ENCODE measurements at regions not wholly inside any gene's neighbourhood (a gene's known extent, or its start where the extent isn't known, plus 50 kb on each side); places are given as distances from the start of the nearest gene placed in this dataset.

GRCh38 chr10:3484306-3485056 lies 300.5 kb downstream of the KLF6 start:
- ATAC-seq: peak; percentile 18 to 64 (median 56)
- H3K27ac ChIP-seq: peak overlapping the region in 10 of 12 donors; percentile 37 to 72 (median 56)
- TF ChIP-seq POLR2A (IDR thresholded peaks at IDR 0.05): no peak
- TF ChIP-seq CTCF (IDR thresholded peaks at IDR 0.05): no peak

GRCh38 chr10:3482200-3482993 lies 302.6 kb downstream of the KLF6 start:
- peak overlapping the region in 4 of 12 donors; percentile 15 to 26 (median 22) for H3K4me3 ChIP-seq

More at GRCh38 chr10:3484306-3485056, 300.5 kb downstream of the KLF6 start:
- H3K36me3 ChIP-seq: no peaks in the 10 kb centered on the region
- no peak overlapping the region for H3K4me3 ChIP-seq
- no peaks in the 10 kb centered on the region for H3K9me3 ChIP-seq
- WGBS, 4 donors: 35 to 43% (median 37%) methylated on average over 14 to 18 of the region's 18 CpGs
- H3K27me3 ChIP-seq: no peaks in the 10 kb centered on the region
- H3K4me1 ChIP-seq: peaks cover 5 to 34% (median 19%) of the 10 kb centered on the region in 12 donors
- intact Hi-C loops (cut with DNase I): loop anchor here in 1 of 10 donors (5.0 kb wide), 1 partner anchor 48 kb away; no protein-coding TSS in a partner anchor
- peak in 1 of 5 donors; percentile 51 for DNase-seq

GRCh38 chr10:3481496-3481895 lies 303.5 kb downstream of the KLF6 start:
- Histone ChIP-seq H3K27ac (peak overlapping the region in 1 of 12 donors; percentile 59), H3K36me3 (no peaks in the 10 kb centered on the region), H3K4me3 (no peak overlapping the region), H3K4me1 (peaks cover 5 to 34% (median 19%) of the 10 kb centered on the region in 12 donors), H3K27me3 (no peaks in the 10 kb centered on the region), H3K9me3 (no peaks in the 10 kb centered on the region)
- no peak for TF ChIP-seq CTCF (IDR thresholded peaks at IDR 0.05)
- no peak for TF ChIP-seq POLR2A (IDR thresholded peaks at IDR 0.05)
- ATAC-seq (no peak), DNase-seq (no peak)
- intact Hi-C loops (cut with DNase I): loop anchor here in 1 of 10 donors (5.0 kb wide), 1 partner anchor 51 kb away; no protein-coding TSS in a partner anchor
- 94 to 98% (median 95%) methylated on average over 8 of the region's 8 CpGs for WGBS, 4 donors

More at GRCh38 chr10:3482200-3482993, 302.6 kb downstream of the KLF6 start:
- Histone ChIP-seq H3K27ac (peak overlapping the region in 7 of 12 donors; percentile 8 to 66 (median 28)), H3K36me3 (no peaks in the 10 kb centered on the region), H3K27me3 (no peaks in the 10 kb centered on the region), H3K4me1 (peaks cover 5 to 34% (median 19%) of the 10 kb centered on the region in 12 donors), H3K9me3 (no peaks in the 10 kb centered on the region)
- DNase-seq (peak in 2 of 5 donors; percentile 32 to 54), ATAC-seq (peak; percentile 63 to 81 (median 76))
- no peak for TF ChIP-seq POLR2A (IDR thresholded peaks at IDR 0.05)
- 17 to 25% (median 20%) methylated on average over 17 of the region's 17 CpGs for WGBS, 4 donors
- intact Hi-C loops (cut with DNase I): loop anchor here in 2 of 10 donors (2.0 to 5.0 kb wide), 2 partner anchors 18 to 50 kb away; no protein-coding TSS in a partner anchor

GRCh38 chr10:3480990-3481315 lies 304.1 kb downstream of the KLF6 start:
- DNase-seq (no peak), ATAC-seq (no peak)
- Histone ChIP-seq H3K36me3 (no peaks in the 10 kb centered on the region), H3K4me1 (peaks cover 5 to 34% (median 19%) of the 10 kb centered on the region in 12 donors), H3K9me3 (no peaks in the 10 kb centered on the region), H3K4me3 (no peak overlapping the region), H3K27ac (no peak overlapping the region), H3K27me3 (no peaks in the 10 kb centered on the region)
- TF ChIP-seq POLR2A (IDR thresholded peaks at IDR 0.05): no peak
- TF ChIP-seq CTCF (IDR thresholded peaks at IDR 0.05): no peak
- intact Hi-C loops (cut with DNase I): loop anchor here in 1 of 10 donors (5.0 kb wide), 1 partner anchor 51 kb away; no protein-coding TSS in a partner anchor

Measured in heart left ventricle (tissue), 16 donors.